DND-41 (cell line): ENCODE measurements at regions not wholly inside any gene's neighbourhood (a gene's known extent, or its start where the extent isn't known, plus 50 kb on each side); places are given as distances from the start of the nearest gene placed in this dataset.

Source experiments
- ATAC-seq: fragments of 200-7000 bp; cut with Tn5 transposase; 3 replicates; pipeline ENCODE4 v1.9.1; 2021; ENCODE audit warnings: low read depth; ENCODE audit not compliant: insufficient read depth
- DNase-seq: peaks from one replicate; pipeline ENCODE4 v3.0.0-alpha.2; 2020
- H2AFZ ChIP-seq: 2 replicates; pipeline ENCODE4 v1.6.0; 2012; ENCODE audit warnings: low read depth, low read length
- H3K27ac ChIP-seq: 2 replicates; pipeline ENCODE4 v1.5.1; 2012; ENCODE audit warnings: low read length, inconsistent platforms
- H3K27me3 ChIP-seq: fragments of 200-600 bp; sonication (generic); 2 replicates; pipeline ENCODE4 v1.6.0; 2012; ENCODE audit warnings: low read length, mild to moderate bottlenecking, inconsistent platforms; ENCODE audit not compliant: insufficient read depth, poor library complexity
- H3K36me3 ChIP-seq: 2 replicates; pipeline ENCODE4 v1.5.1; 2012; ENCODE audit warnings: low read length, inconsistent platforms; ENCODE audit not compliant: insufficient read depth
- H3K4me1 ChIP-seq: 2 replicates; pipeline ENCODE4 v1.5.1; 2012; ENCODE audit warnings: mild to moderate bottlenecking, low read length; ENCODE audit not compliant: insufficient read depth
- H3K4me2 ChIP-seq: 2 replicates; pipeline ENCODE4 v1.6.0; 2012; ENCODE audit warnings: mild to moderate bottlenecking, moderate library complexity, low read length, inconsistent platforms; ENCODE audit not compliant: insufficient read depth
- H3K4me3 ChIP-seq, 2 experiments: fragments of 200-600 bp in 1 of 2; shearing (Covaris generic) in 1 of 2; 2 replicates each; pipeline ENCODE4 v1.5.1; 2012 to 2016; ENCODE audit warnings: inconsistent platforms in 2 of 2, low read length in 2 of 2, mild to moderate bottlenecking in 2 of 2, low read depth in 1 of 2, moderate library complexity in 1 of 2
- H3K79me2 ChIP-seq: 2 replicates; pipeline ENCODE4 v1.6.0; 2012; ENCODE audit warnings: low read length, inconsistent platforms; ENCODE audit not compliant: insufficient read depth
- H3K9ac ChIP-seq: 2 replicates; pipeline ENCODE4 v1.6.0; 2012; ENCODE audit warnings: low read depth, mild to moderate bottlenecking, inconsistent platforms, low read length, moderate library complexity
- H3K9me3 ChIP-seq: 2 replicates; pipeline ENCODE4 v1.5.1; 2012; ENCODE audit warnings: low read length, moderate library complexity, mild to moderate bottlenecking, inconsistent platforms; ENCODE audit not compliant: insufficient read depth, severe bottlenecking
- H4K20me1 ChIP-seq: 2 replicates; pipeline ENCODE4 v1.6.0; 2012; ENCODE audit warnings: low read length; ENCODE audit not compliant: insufficient read depth
- CTCF ChIP-seq: IDR thresholded peaks from 2 replicates; pipeline ENCODE4 v1.5.1; 2012; ENCODE audit warnings: borderline replicate concordance, low read length, moderate library complexity, mild to moderate bottlenecking; ENCODE audit not compliant: poor library complexity, severe bottlenecking; ENCODE audit errors: extremely low read depth
- EZH2 ChIP-seq: IDR thresholded peaks from 3 replicates; pipeline ENCODE4 v1.6.1; 2012; ENCODE audit warnings: borderline replicate concordance, low read depth, mild to moderate bottlenecking, moderate library complexity, low read length, inconsistent platforms; ENCODE audit not compliant: severe bottlenecking

- Histone ChIP-seq H3K4me3 (no peak overlapping the region), H3K27ac (no peak overlapping the region), H3K27me3 (no peaks in the 10 kb centered on the region), H4K20me1 (no peaks in the 10 kb centered on the region), H3K79me2 (no peaks in the 10 kb centered on the region), H3K4me1 (no peaks in the 10 kb centered on the region), H3K36me3 (no peaks in the 10 kb centered on the region), H3K9ac (no peak overlapping the region), H2AFZ (no peak overlapping the region), H3K9me3 (no peaks in the 10 kb centered on the region), H3K4me2 (no peak overlapping the region)
- no peak for ATAC-seq
- TF ChIP-seq CTCF: no peak
- no peak for TF ChIP-seq EZH2
- DNase-seq: no peak
Measured at GRCh38 chr22:48682504-48682903, 1145.2 kb downstream of the BRD1 start.

DNA sequence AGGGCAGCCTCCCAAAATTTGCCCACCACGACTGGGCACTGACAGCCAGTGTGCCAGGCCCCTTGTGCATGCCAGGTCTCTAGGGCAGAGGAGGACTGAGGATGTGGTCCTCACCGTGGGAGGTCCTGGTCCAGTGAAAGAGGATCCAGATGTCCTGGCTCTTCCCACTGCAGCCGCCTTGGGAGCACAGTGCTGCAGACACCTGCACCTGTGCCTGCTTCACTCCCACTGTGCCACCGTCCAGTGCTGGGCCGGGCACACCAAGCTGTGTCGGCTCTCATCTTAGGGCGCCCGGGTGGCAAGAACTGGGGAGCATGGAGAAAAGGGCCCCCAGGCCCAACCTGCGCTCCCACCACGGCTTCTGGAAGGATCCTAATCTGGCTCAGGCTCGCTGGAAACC is 1147.1 kb downstream of the BRD1 start:
- H3K79me2 ChIP-seq: no peaks in the 10 kb centered on the region
- DNase-seq (no peak), ATAC-seq (no peak)
- no peaks in the 10 kb centered on the region for H3K9me3 ChIP-seq
- H3K4me1 ChIP-seq: no peaks in the 10 kb centered on the region
- H3K9ac ChIP-seq: no peak overlapping the region
- H3K27me3 ChIP-seq: no peaks in the 10 kb centered on the region
- no peaks in the 10 kb centered on the region for H3K36me3 ChIP-seq
- TF ChIP-seq EZH2 (no peak), CTCF (no peak)
- no peak overlapping the region for H3K4me2 ChIP-seq
- no peaks in the 10 kb centered on the region for H4K20me1 ChIP-seq
- H3K27ac ChIP-seq: no peak overlapping the region
- H2AFZ ChIP-seq: no peak overlapping the region
- no peak overlapping the region for H3K4me3 ChIP-seq

GRCh38 chr22:48679656-48680555 is 1147.8 kb downstream of the BRD1 start:
- no peak for DNase-seq
- Histone ChIP-seq H3K4me2 (no peak overlapping the region), H3K79me2 (no peaks in the 10 kb centered on the region), H3K27ac (no peak overlapping the region), H3K4me1 (no peaks in the 10 kb centered on the region), H4K20me1 (no peaks in the 10 kb centered on the region), H3K9ac (no peak overlapping the region), H2AFZ (no peak overlapping the region), H3K36me3 (no peaks in the 10 kb centered on the region), H3K4me3 (no peak overlapping the region), H3K9me3 (no peaks in the 10 kb centered on the region), H3K27me3 (no peaks in the 10 kb centered on the region)
- no peak for TF ChIP-seq CTCF
- no peak for ATAC-seq
